Loucy (cell line): ENCODE measurements at regions not wholly inside any gene's neighbourhood (a gene's known extent, or its start where the extent isn't known, plus 50 kb on each side); places are given as distances from the start of the nearest gene placed in this dataset.
A peak's percentile ranks its signal among the peaks of the same experiment; 100 is the strongest.
"Not testable (repeated sequence)": the region's sequence is repeated elsewhere in the genome, so short reads cannot be mapped to it uniquely, and the experiment has no call there.

ENCODE experiments used
- H2AFZ ChIP-seq: fragments of 200-600 bp; sonication (generic); 2 replicates; pipeline ENCODE4 v1.6.0; 2016; ENCODE audit warnings: antibody characterized with exemption, mild to moderate bottlenecking, low read length, moderate library complexity
- H3F3A ChIP-seq: fragments of 200-600 bp; 2 replicates; pipeline ENCODE4 v1.6.0; 2016; ENCODE audit warnings: antibody characterized with exemption, low read depth, mild to moderate bottlenecking
- H3K27me3 ChIP-seq: fragments of 200-600 bp; sonication (generic); 2 replicates; pipeline ENCODE4 v1.6.1; 2014; ENCODE audit warnings: low read length, mild to moderate bottlenecking; ENCODE audit not compliant: insufficient read depth, poor library complexity, severe bottlenecking
- H3K36me3 ChIP-seq: fragments of 200-600 bp; sonication (generic); 2 replicates; pipeline ENCODE4 v1.6.1; 2016; ENCODE audit warnings: low read length; ENCODE audit not compliant: insufficient read depth
- H3K4me1 ChIP-seq: fragments of 200-600 bp; sonication (generic); 2 replicates; pipeline ENCODE4 v1.5.1; 2014; ENCODE audit warnings: low read length, mild to moderate bottlenecking; ENCODE audit not compliant: insufficient read depth, poor library complexity, severe bottlenecking
- H3K4me2 ChIP-seq: fragments of 200-600 bp; sonication (generic); 2 replicates; pipeline ENCODE4 v1.6.0; 2014; ENCODE audit warnings: antibody characterized with exemption, low read length, low read depth, mild to moderate bottlenecking; ENCODE audit not compliant: poor library complexity, severe bottlenecking
- H3K4me3 ChIP-seq: fragments of 200-600 bp; sonication (generic); 2 replicates; pipeline ENCODE4 v1.5.1; 2014; ENCODE audit warnings: low read length, mild to moderate bottlenecking, mixed read lengths; ENCODE audit not compliant: poor library complexity, severe bottlenecking
- H3K79me2 ChIP-seq: fragments of 200-600 bp; sonication (generic); 2 replicates; pipeline ENCODE4 v1.6.1; 2014; ENCODE audit warnings: low read length; ENCODE audit not compliant: insufficient read depth
- H3K9ac ChIP-seq: fragments of 200-600 bp; sonication (generic); 2 replicates; pipeline ENCODE4 v1.6.0; 2014; ENCODE audit warnings: mild to moderate bottlenecking, low read depth, low read length, moderate library complexity; ENCODE audit not compliant: poor library complexity, severe bottlenecking
- H3K9me2 ChIP-seq: fragments of 200-600 bp; sonication (generic); replicated peaks from 2 replicates; pipeline ENCODE4 v1.6.1; 2016; ENCODE audit warnings: low read depth, low read length, mixed read lengths
- H3K9me3 ChIP-seq: fragments of 200-600 bp; sonication (generic); 2 replicates; pipeline ENCODE4 v1.6.1; 2014; ENCODE audit warnings: mild to moderate bottlenecking, antibody characterized with exemption, low read length, low read depth; ENCODE audit not compliant: insufficient read depth
- H4K20me1 ChIP-seq: fragments of 200-600 bp; sonication (generic); 2 replicates; pipeline ENCODE4 v1.6.0; 2014; ENCODE audit warnings: antibody characterized with exemption, low read length, mild to moderate bottlenecking; ENCODE audit not compliant: insufficient read depth, poor library complexity, severe bottlenecking
- CTCF ChIP-seq: fragments of 200-600 bp; sonication (generic); conservative IDR thresholded peaks from 2 replicates; pipeline ENCODE4 v1.5.1; 2014; ENCODE audit warnings: mild to moderate bottlenecking, antibody characterized with exemption, low read length
- EZH2phosphoT487 ChIP-seq: fragments of 200-600 bp; IDR thresholded peaks from 2 replicates; pipeline ENCODE4 v1.6.1; 2018; ENCODE audit warnings: antibody characterized with exemption, mild to moderate bottlenecking, moderate library complexity, borderline replicate concordance

GRCh38 chr17:55988861-55989260 is 164.4 kb upstream of the ANKFN1 start:
- Histone ChIP-seq H3K9me3 (no peaks in the 10 kb centered on the region), H2AFZ (no peak overlapping the region), H3K4me2 (no peak overlapping the region)

GRCh38 chr17:55990332-55991006 is 162.8 kb upstream of the ANKFN1 start:
- Histone ChIP-seq H3K79me2 (no peaks in the 10 kb centered on the region), H3K27me3 (no peaks in the 10 kb centered on the region), H3K36me3 (no peaks in the 10 kb centered on the region), H3K9me2 (no peaks in the 10 kb centered on the region), H3K9ac (no peak overlapping the region), H3K4me3 (no peak overlapping the region), H3K4me1 (no peaks in the 10 kb centered on the region), H3K9me3 (no peaks in the 10 kb centered on the region), H2AFZ (no peak overlapping the region), H3F3A (no peaks in the 10 kb centered on the region), H3K4me2 (no peak overlapping the region), H4K20me1 (no peaks in the 10 kb centered on the region)
- no peak for TF ChIP-seq CTCF
- no peak for TF ChIP-seq EZH2phosphoT487

More at GRCh38 chr17:55988861-55989260, 164.4 kb upstream of the ANKFN1 start:
- Histone ChIP-seq H3K27me3 (no peaks in the 10 kb centered on the region), H3K9me2 (no peaks in the 10 kb centered on the region), H3K4me1 (no peaks in the 10 kb centered on the region), H3F3A (no peaks in the 10 kb centered on the region), H3K4me3 (no peak overlapping the region), H3K9ac (no peak overlapping the region), H4K20me1 (no peaks in the 10 kb centered on the region), H3K79me2 (no peaks in the 10 kb centered on the region), H3K36me3 (no peaks in the 10 kb centered on the region)
- no peak for TF ChIP-seq EZH2phosphoT487

GRCh38 chr17:55996826-55997225 is 156.4 kb upstream of the ANKFN1 start:
- TF ChIP-seq CTCF, result peak; percentile 44
- no peak for TF ChIP-seq EZH2phosphoT487
- Histone ChIP-seq H3K27me3 (no peaks in the 10 kb centered on the region), H2AFZ (no peak overlapping the region), H3K9me2 (no peaks in the 10 kb centered on the region), H3K9me3 (no peaks in the 10 kb centered on the region), H3K36me3 (no peaks in the 10 kb centered on the region), H3K4me2 (no peak overlapping the region), H4K20me1 (no peaks in the 10 kb centered on the region), H3K4me3 (no peak overlapping the region), H3K79me2 (no peaks in the 10 kb centered on the region), H3K4me1 (no peaks in the 10 kb centered on the region), H3F3A (no peaks in the 10 kb centered on the region), H3K9ac (no peak overlapping the region)

- H3K79me2 ChIP-seq, result no peaks in the 10 kb centered on the region
- H3K9ac ChIP-seq, result no peak overlapping the region
- H3K36me3 ChIP-seq, result no peaks in the 10 kb centered on the region
- H3K27me3 ChIP-seq, result no peaks in the 10 kb centered on the region
- H3K4me2 ChIP-seq, result no peak overlapping the region
- TF ChIP-seq EZH2phosphoT487 (no peak), CTCF (no peak)
- no peaks in the 10 kb centered on the region for H4K20me1 ChIP-seq
- H2AFZ ChIP-seq, result no peak overlapping the region
- no peaks in the 10 kb centered on the region for H3K4me1 ChIP-seq
- no peaks in the 10 kb centered on the region for H3K9me3 ChIP-seq
- H3F3A ChIP-seq, result no peaks in the 10 kb centered on the region
- no peak overlapping the region for H3K4me3 ChIP-seq
- no peaks in the 10 kb centered on the region for H3K9me2 ChIP-seq
Observed at GRCh38 chr17:56000411-56000810, 152.9 kb upstream of the ANKFN1 start.

GRCh38 chr17:56002656-56003055 is 150.6 kb upstream of the ANKFN1 start:
- H3K36me3 ChIP-seq, H3K4me2 ChIP-seq, H3K4me1 ChIP-seq, H3K4me3 ChIP-seq, H3K9me2 ChIP-seq, H3K79me2 ChIP-seq, H3F3A ChIP-seq, H3K9ac ChIP-seq, H4K20me1 ChIP-seq, H3K9me3 ChIP-seq, H2AFZ ChIP-seq, H3K27me3 ChIP-seq: not testable (repeated sequence)
